Fibroblast of lung (primary cell): ENCODE measurements at regions not wholly inside any gene's neighbourhood (a gene's known extent, or its start where the extent isn't known, plus 50 kb on each side); places are given as distances from the start of the nearest gene placed in this dataset.

ENCODE experiments used
- EZH2 ChIP-seq: IDR thresholded peaks from 2 replicates; pipeline ENCODE4 v1.5.1; 2012; ENCODE audit warnings: low read length, control low read depth, mild to moderate bottlenecking; ENCODE audit errors: missing control alignments
- TF ChIP-seq, protein P1 (sequence below), 2 donors: IDR thresholded peaks in 1 of 2; conservative IDR thresholded peaks in 1 of 2; 1 replicate in 1 of 2; 2 replicates in 1 of 2; pipeline ENCODE4 v1.5.1; 2011 to 2012; ENCODE audit warnings: low read length in 2 of 2, control low read depth in 1 of 2, inconsistent platforms in 1 of 2, low read depth in 1 of 2, mild to moderate bottlenecking in 1 of 2

DNA sequence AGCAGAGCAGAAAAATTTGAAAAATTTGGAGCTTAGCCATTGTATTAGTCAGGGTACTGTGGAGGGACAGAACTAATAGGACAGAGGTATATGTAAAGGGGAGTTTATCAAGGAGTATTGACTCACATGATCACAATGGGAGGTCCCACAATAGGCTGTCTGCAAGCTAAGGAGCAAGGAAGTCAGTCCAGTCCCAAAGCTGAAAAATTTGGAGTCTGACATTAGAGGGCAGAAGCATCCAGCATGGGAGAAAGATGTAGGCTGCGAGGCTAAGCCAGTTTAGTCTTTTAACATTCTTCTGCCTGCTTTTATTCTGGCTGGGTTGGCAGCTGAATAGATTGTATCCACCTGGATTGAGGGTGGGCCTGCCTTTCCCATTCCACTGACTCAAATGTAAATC lies 82.0 kb downstream of the SMPDL3A start:
- TF ChIP-seq EZH2 = no peak
- TF ChIP-seq, protein P1, sequence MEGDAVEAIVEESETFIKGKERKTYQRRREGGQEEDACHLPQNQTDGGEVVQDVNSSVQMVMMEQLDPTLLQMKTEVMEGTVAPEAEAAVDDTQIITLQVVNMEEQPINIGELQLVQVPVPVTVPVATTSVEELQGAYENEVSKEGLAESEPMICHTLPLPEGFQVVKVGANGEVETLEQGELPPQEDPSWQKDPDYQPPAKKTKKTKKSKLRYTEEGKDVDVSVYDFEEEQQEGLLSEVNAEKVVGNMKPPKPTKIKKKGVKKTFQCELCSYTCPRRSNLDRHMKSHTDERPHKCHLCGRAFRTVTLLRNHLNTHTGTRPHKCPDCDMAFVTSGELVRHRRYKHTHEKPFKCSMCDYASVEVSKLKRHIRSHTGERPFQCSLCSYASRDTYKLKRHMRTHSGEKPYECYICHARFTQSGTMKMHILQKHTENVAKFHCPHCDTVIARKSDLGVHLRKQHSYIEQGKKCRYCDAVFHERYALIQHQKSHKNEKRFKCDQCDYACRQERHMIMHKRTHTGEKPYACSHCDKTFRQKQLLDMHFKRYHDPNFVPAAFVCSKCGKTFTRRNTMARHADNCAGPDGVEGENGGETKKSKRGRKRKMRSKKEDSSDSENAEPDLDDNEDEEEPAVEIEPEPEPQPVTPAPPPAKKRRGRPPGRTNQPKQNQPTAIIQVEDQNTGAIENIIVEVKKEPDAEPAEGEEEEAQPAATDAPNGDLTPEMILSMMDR (conservative IDR thresholded peaks at IDR 0.05 in 1 of 2, IDR thresholded peaks at IDR 0.05 in 1 of 2; ENCODE audit: low read depth in 1 of 2, low read length in 2 of 2) = no peak
